ENCODE measurements at regions not wholly inside any gene's neighbourhood (a gene's known extent, or its start where the extent isn't known, plus 50 kb on each side); places are given as distances from the start of the nearest gene placed in this dataset.

- DNase-seq (ENCODE audit: low read depth in 1 of 2, low spot score in 1 of 2), result no peak
- Histone ChIP-seq H3K27me3 (ENCODE audit: insufficient read depth, poor library complexity, severe bottlenecking) (no peaks in the 10 kb centered on the region), H3K27ac (replicated peaks) (no peak overlapping the region), H3K4me3 (replicated peaks; ENCODE audit: insufficient read depth, low read length) (no peak overlapping the region)
- TF ChIP-seq SPI1 (IDR thresholded peaks at IDR 0.05; ENCODE audit: borderline replicate concordance, low read depth), result no peak
- TF ChIP-seq REST (IDR thresholded peaks at IDR 0.05; ENCODE audit: insufficient replicate concordance, low read depth), result no peak
- TF ChIP-seq GABPA (IDR thresholded peaks at IDR 0.05; ENCODE audit: low read depth), result no peak
- no peak for TF ChIP-seq POLR2AphosphoS5 (IDR thresholded peaks at IDR 0.05; ENCODE audit: low read depth)
- TF ChIP-seq CTCF (IDR thresholded peaks at IDR 0.05; ENCODE audit: insufficient read depth, low read length), result no peak
Measured at GRCh38 chr18:2336690-2337392, 234.5 kb downstream of the METTL4 start.

- TF ChIP-seq CTCF (IDR thresholded peaks at IDR 0.05; ENCODE audit: insufficient read depth, low read length), result peak; percentile 81
- TF ChIP-seq SPI1 (IDR thresholded peaks at IDR 0.05; ENCODE audit: borderline replicate concordance, low read depth), result no peak
- no peak overlapping the region for H3K27ac ChIP-seq (replicated peaks)
- peak; percentile 6 to 72 for DNase-seq (ENCODE audit: low read depth in 1 of 2, low spot score in 1 of 2)
- no peaks in the 10 kb centered on the region for H3K27me3 ChIP-seq (ENCODE audit: insufficient read depth, poor library complexity, severe bottlenecking)
- no peak overlapping the region for H3K4me3 ChIP-seq (replicated peaks; ENCODE audit: insufficient read depth, low read length)
Measured at GRCh38 chr18:2337552-2338141, 233.7 kb downstream of the METTL4 start.

GRCh38 chr18:2338601-2339000 is 232.7 kb downstream of the METTL4 start:
- TF ChIP-seq SPI1 (IDR thresholded peaks at IDR 0.05; ENCODE audit: borderline replicate concordance, low read depth) (peak; percentile 24; the same call in 1 of the 2 replicates), CTCF (IDR thresholded peaks at IDR 0.05; ENCODE audit: insufficient read depth, low read length) (no peak), POLR2AphosphoS5 (IDR thresholded peaks at IDR 0.05; ENCODE audit: low read depth) (no peak), GABPA (IDR thresholded peaks at IDR 0.05; ENCODE audit: low read depth) (no peak), REST (IDR thresholded peaks at IDR 0.05; ENCODE audit: insufficient replicate concordance, low read depth) (no peak)
- no peak overlapping the region for H3K27ac ChIP-seq (replicated peaks)

More at GRCh38 chr18:2338601-2339000, 232.7 kb downstream of the METTL4 start:
- no peaks in the 10 kb centered on the region for H3K27me3 ChIP-seq (ENCODE audit: insufficient read depth, poor library complexity, severe bottlenecking)
- H3K4me3 ChIP-seq (replicated peaks; ENCODE audit: insufficient read depth, low read length), result no peak overlapping the region
- peak in 1 of 2 experiments; percentile 18 for DNase-seq (ENCODE audit: low read depth in 1 of 2, low spot score in 1 of 2)

All from HL-60 (cell line).